Calu3 (cell line): ENCODE measurements at regions not wholly inside any gene's neighbourhood (a gene's known extent, or its start where the extent isn't known, plus 50 kb on each side); places are given as distances from the start of the nearest gene placed in this dataset.

ENCODE experiments used
- BruUV-seq: library from RNA; stranded (reverse); fragments of 400-500 nt; replicated peaks from 2 replicates; lab custom pipeline; 2021; lab: Mats Ljungman, UMichigan
- CTCF ChIA-PET: fragments of 300-600 bp; sonication (Branson Sonifier 250); formaldehyde crosslinking; loops from one replicate; lab custom pipeline; 2022; ENCODE audit warnings: antibody characterized with exemption; lab: Charles Lee
- DNase-seq: peaks from one replicate; pipeline ENCODE4 v3.0.0; 2022
- H3K27ac Mint-ChIP-seq: one replicate; pipeline ENCODE4 v1.8.0; 2022; ENCODE audit warnings: mixed read lengths; ENCODE audit not compliant: unreplicated experiment
- H3K27me3 Mint-ChIP-seq: one replicate; pipeline ENCODE4 v1.8.0; 2022; ENCODE audit warnings: mixed read lengths; ENCODE audit not compliant: unreplicated experiment
- H3K36me3 Mint-ChIP-seq: one replicate; pipeline ENCODE4 v1.8.0; 2022; ENCODE audit warnings: mild to moderate bottlenecking, moderate library complexity, mixed read lengths; ENCODE audit not compliant: insufficient read depth, unreplicated experiment
- H3K4me1 Mint-ChIP-seq: one replicate; pipeline ENCODE4 v1.8.0; 2022; ENCODE audit warnings: mild to moderate bottlenecking, low read depth, mixed read lengths; ENCODE audit not compliant: unreplicated experiment
- H3K4me3 Mint-ChIP-seq: one replicate; pipeline ENCODE4 v1.8.0; 2022; ENCODE audit warnings: mild to moderate bottlenecking, low read depth, moderate library complexity, mixed read lengths; ENCODE audit not compliant: unreplicated experiment
- H3K9me3 Mint-ChIP-seq: one replicate; pipeline ENCODE4 v1.8.0; 2022; ENCODE audit warnings: low read depth, mixed read lengths; ENCODE audit not compliant: unreplicated experiment
- CTCF ChIP-seq: fragments of 200-600 bp; IDR thresholded peaks from one replicate; pipeline ENCODE4 v1.8.0; 2022; ENCODE audit warnings: antibody characterized with exemption; ENCODE audit not compliant: unreplicated experiment
- intact Hi-C: fragments of 100-400 bp; cut with micrococcal nuclease; formaldehyde crosslinking; loops from one replicate; pipeline ENCODE4 v1.10.0; 2022; ENCODE audit not compliant: unreplicated experiment

GRCh38 chr13:80166352-80166751 is 174.6 kb downstream of the SPRY2 start:
- H3K27ac Mint-ChIP-seq = no peak overlapping the region

GRCh38 chr13:80164462-80164861 is 176.5 kb downstream of the SPRY2 start:
- no peak for DNase-seq
- no peak for TF ChIP-seq CTCF
- no TSS peak for BruUV-seq
- H3K27me3 Mint-ChIP-seq = no peaks in the 10 kb centered on the region
- H3K4me1 Mint-ChIP-seq = no peaks in the 10 kb centered on the region
- no peaks in the 10 kb centered on the region for H3K9me3 Mint-ChIP-seq
- H3K4me3 Mint-ChIP-seq = no peak overlapping the region
- no peak overlapping the region for H3K27ac Mint-ChIP-seq
- intact Hi-C loops = no loop called here
- no peaks in the 10 kb centered on the region for H3K36me3 Mint-ChIP-seq
- CTCF ChIA-PET = no interaction called here

More at GRCh38 chr13:80166352-80166751, 174.6 kb downstream of the SPRY2 start:
- DNase-seq = no peak
- Mint-ChIP-seq H3K4me1 (no peaks in the 10 kb centered on the region), H3K4me3 (no peak overlapping the region), H3K36me3 (no peaks in the 10 kb centered on the region), H3K9me3 (no peaks in the 10 kb centered on the region), H3K27me3 (no peaks in the 10 kb centered on the region)
- TF ChIP-seq CTCF = no peak
- no TSS peak for BruUV-seq
- intact Hi-C loops = no loop called here
- CTCF ChIA-PET = no interaction called here

GRCh38 chr13:80161896-80162295 is 179.0 kb downstream of the SPRY2 start:
- intact Hi-C loops = no loop called here
- DNase-seq = no peak
- Mint-ChIP-seq H3K9me3 (no peaks in the 10 kb centered on the region), H3K36me3 (no peaks in the 10 kb centered on the region), H3K27me3 (no peaks in the 10 kb centered on the region), H3K4me3 (no peak overlapping the region), H3K4me1 (no peaks in the 10 kb centered on the region), H3K27ac (no peak overlapping the region)
- CTCF ChIA-PET = no interaction called here
- no TSS peak for BruUV-seq
- TF ChIP-seq CTCF = no peak

- Mint-ChIP-seq H3K27ac (no peak overlapping the region), H3K9me3 (no peaks in the 10 kb centered on the region), H3K36me3 (no peaks in the 10 kb centered on the region), H3K4me3 (no peak overlapping the region), H3K27me3 (no peaks in the 10 kb centered on the region), H3K4me1 (no peaks in the 10 kb centered on the region)
- intact Hi-C loops = no loop called here
- no peak for TF ChIP-seq CTCF
- no TSS peak for BruUV-seq
- no peak for DNase-seq
- CTCF ChIA-PET = no interaction called here
Observed at GRCh38 chr13:80161219-80161618, 179.7 kb downstream of the SPRY2 start.
